Smooth muscle cell (in vitro differentiated cells): ENCODE measurements at regions not wholly inside any gene's neighbourhood (a gene's known extent, or its start where the extent isn't known, plus 50 kb on each side); places are given as distances from the start of the nearest gene placed in this dataset.

Experiments
- DNase-seq: peaks from one replicate; lab custom pipeline; 2025; ENCODE audit not compliant: unreplicated experiment; lab: John Stamatoyannopoulos, UW
- H2AFZ ChIP-seq: fragments of 200-600 bp; sonication (generic); 2 replicates; pipeline ENCODE4 v1.6.0; 2016; ENCODE audit warnings: antibody characterized with exemption, low read depth, mild to moderate bottlenecking
- H3F3A ChIP-seq: fragments of 200-600 bp; sonication (generic); 2 replicates; pipeline ENCODE4 v1.6.0; 2017; ENCODE audit warnings: antibody characterized with exemption, low read depth
- H3K27ac ChIP-seq: fragments of 200-600 bp; sonication (generic); 2 replicates; pipeline ENCODE4 v1.5.1; 2016; ENCODE audit warnings: low read depth, mild to moderate bottlenecking
- H3K27me3 ChIP-seq: fragments of 200-600 bp; sonication (generic); 2 replicates; pipeline ENCODE4 v1.6.1; 2016; ENCODE audit warnings: low read depth, mild to moderate bottlenecking
- H3K36me3 ChIP-seq: fragments of 200-600 bp; sonication (generic); 2 replicates; pipeline ENCODE4 v1.5.1; 2016; ENCODE audit warnings: low read depth
- H3K4me1 ChIP-seq: fragments of 200-600 bp; sonication (generic); 2 replicates; pipeline ENCODE4 v1.5.1; 2016; ENCODE audit warnings: low read depth
- H3K4me2 ChIP-seq: fragments of 200-600 bp; sonication (generic); 2 replicates; pipeline ENCODE4 v1.6.0; 2016; ENCODE audit warnings: mild to moderate bottlenecking
- H3K4me3 ChIP-seq: fragments of 200-600 bp; sonication (generic); 2 replicates; pipeline ENCODE4 v1.5.1; 2016; ENCODE audit warnings: mild to moderate bottlenecking
- H3K79me2 ChIP-seq: fragments of 200-600 bp; sonication (generic); 2 replicates; pipeline ENCODE4 v1.6.0; 2016; ENCODE audit warnings: low read depth, mild to moderate bottlenecking
- H3K9ac ChIP-seq: fragments of 200-600 bp; sonication (generic); 2 replicates; pipeline ENCODE4 v1.6.0; 2016; ENCODE audit warnings: low read depth
- H3K9me3 ChIP-seq: fragments of 200-600 bp; sonication (generic); replicated peaks from 2 replicates; pipeline ENCODE4 v1.5.1; 2016; ENCODE audit warnings: low read depth
- H4K20me1 ChIP-seq: fragments of 200-600 bp; sonication (generic); 2 replicates; pipeline ENCODE4 v1.6.0; 2016; ENCODE audit warnings: low read depth
- CTCF ChIP-seq: fragments of 200-600 bp; sonication (generic); IDR thresholded peaks from 2 replicates; pipeline ENCODE4 v1.5.1; 2017; ENCODE audit warnings: borderline replicate concordance, mild to moderate bottlenecking, antibody characterized with exemption; ENCODE audit not compliant: insufficient read depth, poor library complexity, severe bottlenecking
- WGBS: methylation state at CpG from one replicate; pipeline ENCODE4 v1.1.7; 2016; ENCODE audit warnings: low lambda C conversion rate; 5-methylcytosine and 5-hydroxymethylcytosine counted together

DNA sequence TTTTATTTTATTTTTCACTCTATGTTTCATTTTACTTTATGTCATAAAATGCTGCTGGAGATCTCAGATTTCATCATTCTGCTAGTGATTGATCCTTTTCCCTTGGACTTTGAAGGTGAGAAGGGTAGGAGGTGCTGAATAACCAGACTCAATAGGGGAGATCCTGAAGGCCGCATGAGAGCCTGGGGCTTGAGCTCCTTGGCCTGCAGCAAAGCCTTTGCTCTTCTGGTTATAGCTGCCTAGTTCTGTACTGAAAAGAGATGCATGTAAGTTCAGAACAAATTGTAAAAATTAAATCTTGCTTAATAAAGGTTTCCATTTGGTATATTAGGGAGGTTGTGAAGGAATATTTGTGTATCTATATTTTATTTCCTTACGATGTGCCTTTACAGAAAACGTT, 430.2 kb downstream of the QKI start:
- WGBS: 74% methylated on average over 3 of the region's 3 CpGs
- TF ChIP-seq CTCF: no peak
- DNase-seq: no peak

GRCh38 chr6:163844357-163844756, 429.8 kb downstream of the QKI start:
- no peak for TF ChIP-seq CTCF
- Histone ChIP-seq H3K9ac (no peak overlapping the region), H2AFZ (no peak overlapping the region), H3K79me2 (no peaks in the 10 kb centered on the region), H3F3A (no peaks in the 10 kb centered on the region), H3K4me3 (no peak overlapping the region), H3K4me2 (no peak overlapping the region), H3K27me3 (peaks cover 8% of the 10 kb centered on the region), H3K9me3 (no peaks in the 10 kb centered on the region), H3K4me1 (no peaks in the 10 kb centered on the region), H4K20me1 (no peaks in the 10 kb centered on the region), H3K27ac (no peak overlapping the region), H3K36me3 (no peaks in the 10 kb centered on the region)
- WGBS: 96% methylated on average over 7 of the region's 7 CpGs
- DNase-seq: no peak

More for the DNA sequence above, 430.2 kb downstream of the QKI start:
- H3K27me3 ChIP-seq: peaks cover 8% of the 10 kb centered on the region
- no peaks in the 10 kb centered on the region for H3K4me1 ChIP-seq
- no peaks in the 10 kb centered on the region for H3K79me2 ChIP-seq
- H4K20me1 ChIP-seq: no peaks in the 10 kb centered on the region
- H3F3A ChIP-seq: no peaks in the 10 kb centered on the region
- no peak overlapping the region for H3K4me3 ChIP-seq
- H2AFZ ChIP-seq: no peak overlapping the region
- no peak overlapping the region for H3K27ac ChIP-seq
- no peak overlapping the region for H3K9ac ChIP-seq
- no peaks in the 10 kb centered on the region for H3K36me3 ChIP-seq
- no peaks in the 10 kb centered on the region for H3K9me3 ChIP-seq
- no peak overlapping the region for H3K4me2 ChIP-seq

DNA sequence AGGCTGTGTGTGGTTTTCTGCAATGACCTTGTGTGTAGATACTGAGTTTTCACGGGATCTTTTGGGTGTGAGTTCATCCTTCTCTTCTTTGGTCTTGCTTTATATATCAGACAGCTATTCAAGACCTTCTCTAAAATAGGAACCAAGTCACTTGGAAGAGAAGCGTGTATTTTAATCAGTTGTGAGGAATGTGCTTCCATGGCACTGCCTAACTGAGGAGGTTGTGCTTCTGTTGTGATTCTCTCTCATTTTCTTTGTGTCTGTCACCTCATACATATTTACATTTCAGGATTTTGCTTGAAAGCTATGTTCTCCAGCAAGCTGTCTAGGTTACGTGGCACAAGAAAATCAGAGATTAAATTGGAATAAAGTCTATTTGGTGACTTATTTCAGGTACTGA, 428.7 kb downstream of the QKI start:
- 86% methylated on average over 3 of the region's 3 CpGs for WGBS
- DNase-seq: no peak

More for the DNA sequence above, 428.7 kb downstream of the QKI start:
- Histone ChIP-seq H3K9me3 (no peaks in the 10 kb centered on the region), H3K4me1 (peaks cover 2% of the 10 kb centered on the region), H3K27ac (no peak overlapping the region), H3K27me3 (peaks cover 8% of the 10 kb centered on the region), H3K36me3 (no peaks in the 10 kb centered on the region), H3K9ac (no peak overlapping the region), H3F3A (no peaks in the 10 kb centered on the region), H3K4me3 (no peak overlapping the region), H4K20me1 (no peaks in the 10 kb centered on the region), H3K4me2 (no peak overlapping the region), H3K79me2 (no peaks in the 10 kb centered on the region), H2AFZ (no peak overlapping the region)
- TF ChIP-seq CTCF: no peak
